GM12878 (cell line): ENCODE measurements at regions not wholly inside any gene's neighbourhood (a gene's known extent, or its start where the extent isn't known, plus 50 kb on each side); places are given as distances from the start of the nearest gene placed in this dataset.

Experiments
- ATAC-seq: fragments of 200-7000 bp; cut with Tn5 transposase; 3 replicates; pipeline ENCODE4 v1.9.1; 2020; ENCODE audit warnings: mild to moderate bottlenecking, moderate library complexity
- BruUV-seq: library from RNA; stranded (reverse); fragments of 400-500 nt; replicated peaks from 2 replicates; lab custom pipeline; 2021; lab: Mats Ljungman, UMichigan
- CTCF ChIA-PET: fragments of 300-600 bp; sonication (Branson Sonifier 250); formaldehyde crosslinking; extraction: SDS; loops from one replicate; lab custom pipeline; 2021; ENCODE audit warnings: inconsistent platforms; lab: Yijun Ruan, JAX
- POLR2A ChIA-PET: fragments of 350-600 bp; formaldehyde crosslinking; extraction: SDS; loops from one replicate; lab custom pipeline; 2021; ENCODE audit warnings: inconsistent platforms; lab: Charles Lee
- RAD21 ChIA-PET: fragments of 300-600 bp; sonication (Branson Sonifier 250); formaldehyde crosslinking; loops from one replicate; lab custom pipeline; 2023; ENCODE audit warnings: antibody characterized with exemption; ENCODE audit not compliant: unreplicated experiment; lab: Charles Lee
- SMC1A ChIA-PET: fragments of 300-600 bp; sonication (Branson Sonifier 250); formaldehyde crosslinking; loops from one replicate; lab custom pipeline; 2023; ENCODE audit not compliant: unreplicated experiment, uncharacterized antibody; lab: Charles Lee
- DNase-seq: peaks from one replicate; pipeline ENCODE4 v3.0.0-alpha.2; 2011; ENCODE audit warnings: low read depth, low spot score
- FAIRE-seq: peaks from 3 replicates; lab custom pipeline; 2011; peaks lifted over from hg19 to GRCh38; lab: Jason Lieb, UNC
- H2AFZ ChIP-seq: 2 replicates; pipeline ENCODE4 v1.6.0; 2011; ENCODE audit warnings: low read depth, low read length, control low read depth; ENCODE audit not compliant: control insufficient read depth
- H3K27ac ChIP-seq: 2 replicates; pipeline ENCODE4 v1.5.1; 2011; ENCODE audit warnings: control low read depth; ENCODE audit not compliant: control insufficient read depth, insufficient read depth
- H3K27me3 ChIP-seq, 2 experiments: replicated peaks in 1 of 2; 2 replicates each; pipeline versions ENCODE4 v1.6.0 to v1.6.1; 2011; ENCODE audit warnings: low read length in 1 of 2; ENCODE audit not compliant: control insufficient read depth in 2 of 2, insufficient read depth in 2 of 2
- H3K36me3 ChIP-seq, 2 experiments: 2 replicates each; pipeline ENCODE4 v1.5.1; 2011; ENCODE audit warnings: low read length in 1 of 2; ENCODE audit not compliant: control insufficient read depth in 2 of 2, insufficient read depth in 2 of 2
- H3K4me1 ChIP-seq: 2 replicates; pipeline ENCODE4 v1.6.1; 2011; ENCODE audit warnings: mild to moderate bottlenecking, low read length, moderate library complexity, mixed read lengths; ENCODE audit not compliant: control insufficient read depth, insufficient read depth
- H3K4me2 ChIP-seq: 2 replicates; pipeline ENCODE4 v1.6.0; 2011; ENCODE audit warnings: control low read depth; ENCODE audit not compliant: control insufficient read depth, insufficient read depth
- H3K4me3 ChIP-seq: fragments of 200-600 bp; sonication (generic); 2 replicates; pipeline ENCODE4 v1.5.1; 2016
- H3K79me2 ChIP-seq: 2 replicates; pipeline ENCODE4 v1.6.0; 2011; ENCODE audit warnings: low read length; ENCODE audit not compliant: control insufficient read depth, insufficient read depth
- H3K9ac ChIP-seq: 2 replicates; pipeline ENCODE4 v1.8.0; 2011; ENCODE audit warnings: low read length, control low read depth, mixed read lengths; ENCODE audit not compliant: control insufficient read depth, insufficient read depth
- H3K9me3 ChIP-seq: replicated peaks from 3 replicates; pipeline ENCODE4 v1.5.1; 2011; ENCODE audit warnings: mild to moderate bottlenecking, low read length; ENCODE audit not compliant: control insufficient read depth, insufficient read depth
- H4K20me1 ChIP-seq: 2 replicates; pipeline ENCODE4 v1.6.0; 2011; ENCODE audit not compliant: control insufficient read depth, insufficient read depth
- ATF2 ChIP-seq: IDR thresholded peaks from 2 replicates; pipeline ENCODE4 v1.6.1; 2012; ENCODE audit warnings: low read length, inconsistent platforms
- ATF7 ChIP-seq: fragments of 450-650 bp; IDR thresholded peaks from 2 replicates; pipeline ENCODE4 v1.6.1; 2016; ENCODE audit warnings: low read depth, mild to moderate bottlenecking
- BHLHE40 ChIP-seq, 2 experiments: fragments of 450-650 bp in 1 of 2; IDR thresholded peaks; 2 replicates each; pipeline ENCODE4 v1.6.1; 2011 to 2017; ENCODE audit warnings: low read depth in 2 of 2, borderline replicate concordance in 1 of 2, improper control_type of control experiment in 1 of 2, low read length in 1 of 2, mild to moderate bottlenecking in 1 of 2
- E4F1 ChIP-seq: fragments of 450-650 bp; IDR thresholded peaks from 2 replicates; pipeline ENCODE4 v1.6.1; 2018; ENCODE audit warnings: borderline replicate concordance, mild to moderate bottlenecking; ENCODE audit not compliant: partially characterized antibody
- EGR1 ChIP-seq, 2 experiments: IDR thresholded peaks; 1 replicate in 1 of 2; 2 replicates in 1 of 2; pipeline ENCODE4 v1.6.1; 2011 to 2012; ENCODE audit warnings: low read depth in 2 of 2, low read length in 2 of 2, borderline replicate concordance in 1 of 2, mild to moderate bottlenecking in 1 of 2, moderate library complexity in 1 of 2
- FOXK2 ChIP-seq: fragments of 450-650 bp; IDR thresholded peaks from 2 replicates; pipeline ENCODE4 v1.6.1; 2017; ENCODE audit warnings: mild to moderate bottlenecking, moderate library complexity
- NKRF ChIP-seq: fragments of 450-650 bp; conservative IDR thresholded peaks from 2 replicates; pipeline ENCODE4 v1.6.1; 2017; ENCODE audit warnings: mild to moderate bottlenecking, moderate library complexity
- NR2C2 ChIP-seq: IDR thresholded peaks from 2 replicates; pipeline ENCODE4 v1.6.1; 2011; ENCODE audit warnings: borderline replicate concordance, low read depth; ENCODE audit not compliant: control insufficient read depth, insufficient read length
- NRF1 ChIP-seq: conservative IDR thresholded peaks from 2 replicates; pipeline ENCODE4 v1.6.1; 2011; ENCODE audit warnings: mild to moderate bottlenecking, low read depth, low read length, improper control_type of control experiment
- POLR2AphosphoS5 ChIP-seq: IDR thresholded peaks from 2 replicates; pipeline ENCODE4 v1.6.1; 2011; ENCODE audit warnings: mild to moderate bottlenecking, low read length, inconsistent platforms
- RAD51 ChIP-seq: fragments of 450-650 bp; IDR thresholded peaks from 2 replicates; pipeline ENCODE4 v1.6.1; 2016; ENCODE audit warnings: moderate library complexity, mild to moderate bottlenecking, inconsistent platforms
- SIX5 ChIP-seq: IDR thresholded peaks from 2 replicates; pipeline ENCODE4 v1.6.1; 2011; ENCODE audit warnings: mild to moderate bottlenecking, low read depth, low read length, moderate library complexity; ENCODE audit not compliant: severe bottlenecking
- STAT1 ChIP-seq: fragments of 450-650 bp; conservative IDR thresholded peaks from 2 replicates; pipeline ENCODE4 v1.6.1; 2014; ENCODE audit warnings: antibody characterized with exemption, mild to moderate bottlenecking
- TARDBP ChIP-seq: IDR thresholded peaks from 2 replicates; pipeline ENCODE4 v1.6.1; 2016; ENCODE audit warnings: borderline replicate concordance
- ZNF592 ChIP-seq: fragments of 450-650 bp; IDR thresholded peaks from 2 replicates; pipeline ENCODE4 v1.6.1; 2017; ENCODE audit warnings: mild to moderate bottlenecking, moderate library complexity
- ZNF622 ChIP-seq: fragments of 450-650 bp; IDR thresholded peaks from 2 replicates; pipeline ENCODE4 v1.6.1; 2017; ENCODE audit warnings: mild to moderate bottlenecking, inconsistent platforms
- WGBS: methylation state at CpG from one replicate; pipeline ENCODE4 v1.1.6; 2016; ENCODE audit warnings: low lambda C conversion rate; ENCODE audit not compliant: insufficient replicate concordance, insufficient coverage; ENCODE audit errors: missing lambda C conversion rate; 5-methylcytosine and 5-hydroxymethylcytosine counted together
- in situ Hi-C: fragments of 300-500 bp; cut with MboI; formaldehyde crosslinking; loops from 9 replicates; pipeline ENCODE4 v1.14.3; 2018; ENCODE audit warnings: mixed read lengths
- intact Hi-C: fragments of 100-400 bp; cut with micrococcal nuclease; formaldehyde crosslinking; loops from one replicate; pipeline ENCODE4 v1.14.2; 2022; ENCODE audit not compliant: unreplicated experiment

GRCh38 chr6:56403745-56404144 lies 156.4 kb upstream of the COL21A1 start:
- Histone ChIP-seq H3K4me3 (no peak overlapping the region), H2AFZ (no peak overlapping the region), H3K79me2 (no peaks in the 10 kb centered on the region), H3K9ac (no peak overlapping the region), H3K27ac (no peak overlapping the region), H3K4me1 (no peaks in the 10 kb centered on the region), H3K36me3 (no peaks in the 10 kb centered on the region), H4K20me1 (no peaks in the 10 kb centered on the region), H3K4me2 (no peak overlapping the region), H3K27me3 (no peaks in the 10 kb centered on the region), H3K9me3 (no peaks in the 10 kb centered on the region; the same call in 2 of the 3 replicates)
- TF ChIP-seq NKRF (no peak), ZNF622 (no peak), TARDBP (no peak), ATF7 (no peak), NR2C2 (no peak), E4F1 (no peak), ZNF592 (no peak), POLR2AphosphoS5 (no peak), STAT1 (no peak), FOXK2 (no peak), EGR1 (IDR thresholded peaks at IDR 0.05; ENCODE audit: borderline replicate concordance in 1 of 2, low read depth in 2 of 2, low read length in 2 of 2) (no peak), SIX5 (no peak), NRF1 (no peak), ATF2 (no peak), RAD51 (no peak), BHLHE40 (IDR thresholded peaks at IDR 0.05; ENCODE audit: borderline replicate concordance in 1 of 2, low read depth in 2 of 2, low read length in 1 of 2) (no peak)
- RAD21 ChIA-PET, result no interaction called here
- no TSS peak for BruUV-seq
- in situ Hi-C loops, result no loop called here
- SMC1A ChIA-PET, result no interaction called here
- POLR2A ChIA-PET, result no interaction called here
- ATAC-seq, result no peak
- CTCF ChIA-PET, result no interaction called here
- FAIRE-seq, result no peak
- no peak for DNase-seq
- intact Hi-C loops, result no loop called here
- 77% methylated on average over 2 of the region's 2 CpGs for WGBS
